Liver (tissue), 3 donors: ENCODE measurements at regions not wholly inside any gene's neighbourhood (a gene's known extent, or its start where the extent isn't known, plus 50 kb on each side); places are given as distances from the start of the nearest gene placed in this dataset.

ENCODE experiments used
- CTCF ChIP-seq: fragments of 150-350 bp; IDR thresholded peaks from 2 replicates; pipeline ENCODE4 v1.5.1; 2017; ENCODE audit warnings: improper control_type of control experiment, low read depth, low read length; ENCODE audit not compliant: missing input control
- MAX ChIP-seq: IDR thresholded peaks from 2 replicates; pipeline ENCODE4 v1.6.1; 2016; ENCODE audit warnings: antibody characterized with exemption
- REST ChIP-seq: IDR thresholded peaks from 2 replicates; pipeline ENCODE4 v1.6.1; 2016; ENCODE audit warnings: antibody characterized with exemption, mild to moderate bottlenecking
- TAF1 ChIP-seq: conservative IDR thresholded peaks from 2 replicates; pipeline ENCODE4 v1.6.1; 2016; ENCODE audit warnings: antibody characterized with exemption, mild to moderate bottlenecking
- donor health status: healthy.
- donor health status: healthy.

GRCh38 chr18:14978962-14979535 lies 231.1 kb downstream of the ANKRD30B start:
- TF ChIP-seq CTCF (peak; percentile 25), REST (no peak), MAX (no peak), TAF1 (no peak)
